ENCODE measurements at regions not wholly inside any gene's neighbourhood (a gene's known extent, or its start where the extent isn't known, plus 50 kb on each side); places are given as distances from the start of the nearest gene placed in this dataset.

DNA sequence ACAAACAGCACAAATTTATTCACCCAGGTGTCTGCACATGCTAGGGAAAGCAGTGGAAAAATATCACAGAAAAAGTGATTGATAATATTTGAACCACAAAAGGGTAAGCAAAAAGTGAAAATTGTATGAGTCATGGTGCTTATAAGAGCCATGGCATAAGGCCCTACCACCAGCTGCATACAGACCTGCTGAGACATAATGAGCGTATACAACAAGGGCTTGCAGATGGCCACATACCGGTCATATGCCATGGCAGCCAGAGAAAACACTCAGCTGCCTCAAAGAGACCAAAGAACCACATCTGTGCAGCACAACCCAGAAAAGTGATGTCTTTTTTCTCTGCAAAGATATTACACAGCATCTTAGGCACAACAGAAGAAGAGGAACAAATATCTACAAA lies 71.4 kb upstream of the OR9G4 start:
- DNase-seq (ENCODE audit: low read depth): peak; percentile 9
- no peak overlapping the region for H3K4me3 ChIP-seq (ENCODE audit: low read length)
- TF ChIP-seq, protein P1, sequence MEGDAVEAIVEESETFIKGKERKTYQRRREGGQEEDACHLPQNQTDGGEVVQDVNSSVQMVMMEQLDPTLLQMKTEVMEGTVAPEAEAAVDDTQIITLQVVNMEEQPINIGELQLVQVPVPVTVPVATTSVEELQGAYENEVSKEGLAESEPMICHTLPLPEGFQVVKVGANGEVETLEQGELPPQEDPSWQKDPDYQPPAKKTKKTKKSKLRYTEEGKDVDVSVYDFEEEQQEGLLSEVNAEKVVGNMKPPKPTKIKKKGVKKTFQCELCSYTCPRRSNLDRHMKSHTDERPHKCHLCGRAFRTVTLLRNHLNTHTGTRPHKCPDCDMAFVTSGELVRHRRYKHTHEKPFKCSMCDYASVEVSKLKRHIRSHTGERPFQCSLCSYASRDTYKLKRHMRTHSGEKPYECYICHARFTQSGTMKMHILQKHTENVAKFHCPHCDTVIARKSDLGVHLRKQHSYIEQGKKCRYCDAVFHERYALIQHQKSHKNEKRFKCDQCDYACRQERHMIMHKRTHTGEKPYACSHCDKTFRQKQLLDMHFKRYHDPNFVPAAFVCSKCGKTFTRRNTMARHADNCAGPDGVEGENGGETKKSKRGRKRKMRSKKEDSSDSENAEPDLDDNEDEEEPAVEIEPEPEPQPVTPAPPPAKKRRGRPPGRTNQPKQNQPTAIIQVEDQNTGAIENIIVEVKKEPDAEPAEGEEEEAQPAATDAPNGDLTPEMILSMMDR (IDR thresholded peaks at IDR 0.05; ENCODE audit: insufficient read depth, low read depth, low read length, missing control alignments): no peak

- TF ChIP-seq, protein P1 (IDR thresholded peaks at IDR 0.05; ENCODE audit: insufficient read depth, low read depth, low read length, missing control alignments): no peak
- peak; percentile 21 for DNase-seq (ENCODE audit: low read depth)
- no peak overlapping the region for H3K4me3 ChIP-seq (ENCODE audit: low read length)
Measured at GRCh38 chr11:56817661-56818060, 69.2 kb upstream of the OR9G4 start.

- H3K4me3 ChIP-seq (ENCODE audit: low read length): no peak overlapping the region
- DNase-seq (ENCODE audit: low read depth): no peak
- TF ChIP-seq, protein P1 (IDR thresholded peaks at IDR 0.05; ENCODE audit: insufficient read depth, low read depth, low read length, missing control alignments): no peak
Measured at GRCh38 chr11:56816259-56816658, 67.8 kb upstream of the OR9G4 start.

DNA sequence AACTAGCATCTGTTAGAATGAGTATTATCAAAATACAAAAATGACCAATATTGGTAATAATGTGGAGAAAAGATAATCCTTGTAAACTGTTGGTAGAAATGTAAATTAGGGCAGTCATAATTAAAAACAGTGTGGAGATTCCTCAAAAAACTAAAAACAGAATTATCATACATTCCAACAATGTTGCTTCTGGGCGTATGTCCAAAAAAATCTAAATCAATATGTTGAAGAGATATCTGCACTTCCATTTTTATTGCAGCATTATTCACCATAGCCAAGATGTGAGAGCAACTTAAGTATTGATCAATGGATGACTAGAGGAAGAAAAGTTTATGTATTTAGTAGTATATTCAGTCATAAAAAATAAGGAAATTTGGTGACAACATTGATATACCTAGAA lies 59.8 kb upstream of the OR9G4 start:
- TF ChIP-seq, protein P1 (IDR thresholded peaks at IDR 0.05; ENCODE audit: insufficient read depth, low read depth, low read length, missing control alignments): no peak

DNA sequence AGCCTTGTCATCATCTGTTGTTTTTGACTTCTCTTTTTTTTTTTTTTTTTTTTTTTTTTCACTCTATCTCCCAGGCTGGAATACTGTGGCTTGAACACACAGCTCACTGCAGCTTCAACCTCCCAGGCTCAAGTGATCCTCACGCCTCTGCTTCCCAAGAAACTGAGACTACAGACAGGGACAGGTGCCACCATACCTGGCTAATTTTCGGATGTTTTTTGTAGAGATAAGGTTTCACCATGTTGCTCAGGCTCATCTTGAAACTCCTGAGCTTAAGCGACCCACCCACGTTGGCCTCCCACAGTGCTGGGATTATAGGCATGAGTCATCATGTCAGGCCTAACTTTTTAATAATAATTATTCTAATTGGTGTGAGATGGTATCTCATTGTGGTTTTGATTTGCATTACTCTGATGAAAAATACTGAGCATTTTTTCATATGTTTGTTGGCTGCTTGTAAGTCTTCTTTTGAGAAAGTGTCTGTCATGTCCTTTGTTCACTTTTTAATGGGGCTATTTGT lies 51.3 kb upstream of the OR9G4 start:
- TF ChIP-seq, protein P1 (IDR thresholded peaks at IDR 0.05; ENCODE audit: insufficient read depth, low read depth, low read length, missing control alignments): no peak
- DNase-seq (ENCODE audit: low read depth): no peak
- no peak overlapping the region for H3K4me3 ChIP-seq (ENCODE audit: low read length)

More for the DNA sequence above, 59.8 kb upstream of the OR9G4 start:
- no peak overlapping the region for H3K4me3 ChIP-seq (ENCODE audit: low read length)
- DNase-seq (ENCODE audit: low read depth): no peak

All from epithelial cell of esophagus (primary cell).